CD4-positive, alpha-beta T cell (primary cell): ENCODE measurements at regions not wholly inside any gene's neighbourhood (a gene's known extent, or its start where the extent isn't known, plus 50 kb on each side); places are given as distances from the start of the nearest gene placed in this dataset.

Experiments
- ATAC-seq: fragments of 200-7000 bp; cut with Tn5 transposase; one replicate; pipeline ENCODE4 v1.10.0; 2022; ENCODE audit warnings: mild to moderate bottlenecking; ENCODE audit not compliant: poor library complexity
- CTCF ChIA-PET: fragments of 350-600 bp; sonication (Branson Sonifier 250); formaldehyde crosslinking; loops from one replicate; lab custom pipeline; 2021; ENCODE audit warnings: antibody characterized with exemption, inconsistent platforms; lab: Charles Lee
- POLR2A ChIA-PET: fragments of 350-600 bp; sonication (Branson Sonifier 250); formaldehyde crosslinking; loops from one replicate; lab custom pipeline; 2021; ENCODE audit warnings: antibody characterized with exemption, inconsistent platforms; lab: Charles Lee
- DNase-seq, 14 experiments: peaks; one replicate each; pipeline ENCODE4 v3.0.0-alpha.2; 2013 to 2020; ENCODE audit warnings: mixed read lengths in 2 of 14
- H3K27ac ChIP-seq, 2 donors: one replicate each; pipeline versions ENCODE4 v1.5.1 to v1.7.0; 2013; ENCODE audit warnings: low read length in 2 of 2, low read depth in 1 of 2, mild to moderate bottlenecking in 1 of 2
- H3K27me3 ChIP-seq, 2 experiments: 1 replicate in 1 of 2; 2 replicates in 1 of 2; pipeline versions ENCODE4 v1.6.1 to v1.7.0; 2013; ENCODE audit warnings: low read length in 2 of 2, control low read depth in 1 of 2, mild to moderate bottlenecking in 1 of 2, moderate library complexity in 1 of 2; ENCODE audit not compliant: insufficient read depth in 2 of 2, control insufficient read depth in 1 of 2
- H3K36me3 ChIP-seq: one replicate; pipeline ENCODE4 v1.6.1; 2013; ENCODE audit warnings: low read length, control low read depth; ENCODE audit not compliant: insufficient read depth
- H3K4me1 ChIP-seq: one replicate; pipeline ENCODE4 v1.6.1; 2013; ENCODE audit warnings: low read length, control low read depth; ENCODE audit not compliant: insufficient read depth
- H3K4me3 ChIP-seq: one replicate; pipeline ENCODE4 v1.5.1; 2013; ENCODE audit warnings: mild to moderate bottlenecking, low read length, moderate library complexity
- H3K9me3 ChIP-seq, 2 experiments: 1 replicate in 1 of 2; 2 replicates in 1 of 2; pipeline versions ENCODE4 v1.6.1 to v1.7.0; 2013; ENCODE audit warnings: low read length in 2 of 2, mild to moderate bottlenecking in 2 of 2, control low read depth in 1 of 2, moderate library complexity in 1 of 2; ENCODE audit not compliant: control insufficient read depth in 1 of 2, insufficient read depth in 1 of 2
- H3K27ac Mint-ChIP-seq: one replicate; pipeline ENCODE4 v1.8.0; 2020; ENCODE audit warnings: mixed read lengths
- H3K27me3 Mint-ChIP-seq: one replicate; pipeline ENCODE4 v1.8.0; 2021; ENCODE audit warnings: mixed read lengths
- H3K36me3 Mint-ChIP-seq: one replicate; pipeline ENCODE4 v1.8.0; 2021; ENCODE audit warnings: low read depth, mixed read lengths
- H3K4me1 Mint-ChIP-seq: one replicate; pipeline ENCODE4 v1.8.0; 2021; ENCODE audit warnings: low read depth, mixed read lengths
- H3K4me3 Mint-ChIP-seq: one replicate; pipeline ENCODE4 v1.8.0; 2020; ENCODE audit warnings: mild to moderate bottlenecking, mixed read lengths
- H3K9me3 Mint-ChIP-seq: one replicate; pipeline ENCODE4 v1.8.0; 2020; ENCODE audit warnings: mixed read lengths
- CTCF ChIP-seq: fragments of 200-600 bp; IDR thresholded peaks from one replicate; pipeline ENCODE4 v1.8.0; 2022; ENCODE audit warnings: antibody characterized with exemption, mild to moderate bottlenecking
- intact Hi-C, 2 experiments: fragments of 100-400 bp; cut with DNase I in 1 of 2; cut with micrococcal nuclease in 1 of 2; formaldehyde crosslinking; loops; one replicate each; pipeline versions ENCODE4 v1.15.1 to v1.9.0; 2023 to 2025; cut with DNase I, micrococcal nuclease

GRCh38 chr10:111739874-111740139, 443.8 kb downstream of the GPAM start:
- no peak for ATAC-seq

GRCh38 chr10:111745982-111746381, 437.6 kb downstream of the GPAM start:
- H3K9me3 Mint-ChIP-seq: no peaks in the 10 kb centered on the region
- no peaks in the 10 kb centered on the region for H3K27me3 Mint-ChIP-seq
- H3K36me3 Mint-ChIP-seq: no peaks in the 10 kb centered on the region
- POLR2A ChIA-PET: no interaction called here
- intact Hi-C loops: no loop called here
- no peak overlapping the region for H3K27ac Mint-ChIP-seq
- no peak for TF ChIP-seq CTCF
- no peaks in the 10 kb centered on the region for H3K4me1 ChIP-seq
- no peaks in the 10 kb centered on the region for H3K9me3 ChIP-seq
- H3K4me3 ChIP-seq: no peak overlapping the region
- H3K4me1 Mint-ChIP-seq: no peaks in the 10 kb centered on the region
- H3K27me3 ChIP-seq: no peaks in the 10 kb centered on the region
- ATAC-seq (no peak), DNase-seq (no peak)
- H3K27ac ChIP-seq: no peak overlapping the region
- CTCF ChIA-PET: no interaction called here
- no peaks in the 10 kb centered on the region for H3K36me3 ChIP-seq
- H3K4me3 Mint-ChIP-seq: no peak overlapping the region

More at GRCh38 chr10:111739874-111740139, 443.8 kb downstream of the GPAM start:
- H3K4me3 Mint-ChIP-seq: no peak overlapping the region
- no peaks in the 10 kb centered on the region for H3K9me3 Mint-ChIP-seq
- Histone ChIP-seq H3K9me3 (no peaks in the 10 kb centered on the region), H3K27ac (no peak overlapping the region), H3K4me3 (no peak overlapping the region), H3K27me3 (no peaks in the 10 kb centered on the region), H3K4me1 (no peaks in the 10 kb centered on the region), H3K36me3 (no peaks in the 10 kb centered on the region)
- H3K4me1 Mint-ChIP-seq: no peaks in the 10 kb centered on the region
- no peaks in the 10 kb centered on the region for H3K27me3 Mint-ChIP-seq
- ChIA-PET POLR2A (no interaction called here), CTCF (interaction anchor here (1.2 to 1.7 kb wide), 2 partner anchors 8 to 16 kb away, joined by 3 to 5 read pairs; no protein-coding TSS in a partner anchor)
- TF ChIP-seq CTCF: no peak
- no peak for DNase-seq
- intact Hi-C loops: no loop called here
- no peak overlapping the region for H3K27ac Mint-ChIP-seq
- no peaks in the 10 kb centered on the region for H3K36me3 Mint-ChIP-seq

GRCh38 chr10:111747751-111748150, 435.8 kb downstream of the GPAM start:
- Histone ChIP-seq H3K9me3 (no peaks in the 10 kb centered on the region), H3K36me3 (no peaks in the 10 kb centered on the region), H3K4me3 (no peak overlapping the region), H3K4me1 (no peaks in the 10 kb centered on the region), H3K27me3 (no peaks in the 10 kb centered on the region), H3K27ac (no peak overlapping the region)
- ATAC-seq: no peak
- DNase-seq: no peak
- H3K36me3 Mint-ChIP-seq: no peaks in the 10 kb centered on the region
- no peaks in the 10 kb centered on the region for H3K4me1 Mint-ChIP-seq
- no peaks in the 10 kb centered on the region for H3K27me3 Mint-ChIP-seq
- CTCF ChIA-PET: interaction anchor here (0.9 kb wide), 1 partner anchor 8 kb away, joined by 3 read pairs; no protein-coding TSS in a partner anchor
- POLR2A ChIA-PET: no interaction called here
- H3K27ac Mint-ChIP-seq: no peak overlapping the region
- no peak for TF ChIP-seq CTCF
- H3K4me3 Mint-ChIP-seq: no peak overlapping the region
- H3K9me3 Mint-ChIP-seq: no peaks in the 10 kb centered on the region
- intact Hi-C loops: no loop called here
